ENCODE measurements at regions not wholly inside any gene's neighbourhood (a gene's known extent, or its start where the extent isn't known, plus 50 kb on each side); places are given as distances from the start of the nearest gene placed in this dataset.

DNA sequence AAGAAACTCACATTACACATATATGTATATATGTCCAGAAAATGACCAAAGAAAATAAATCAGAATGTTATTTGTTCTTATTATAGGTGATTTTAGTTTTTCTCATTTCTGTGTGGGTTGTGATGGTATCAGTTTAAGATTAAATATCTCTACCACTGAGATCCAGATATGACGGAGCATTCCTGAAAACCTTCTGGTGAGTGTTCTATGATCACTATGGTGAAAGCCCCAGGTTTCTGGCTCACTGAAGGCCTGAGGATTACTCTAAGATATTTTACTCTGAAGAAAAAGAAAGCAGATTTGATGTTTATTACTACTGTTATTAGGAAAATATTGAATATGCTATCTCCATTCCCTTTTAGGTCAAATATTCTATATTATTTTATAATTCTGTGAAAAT is 62.8 kb upstream of the L3MBTL3 start:
- TF ChIP-seq EP300 (IDR thresholded peaks at IDR 0.05), result no peak
- TF ChIP-seq, protein P1, sequence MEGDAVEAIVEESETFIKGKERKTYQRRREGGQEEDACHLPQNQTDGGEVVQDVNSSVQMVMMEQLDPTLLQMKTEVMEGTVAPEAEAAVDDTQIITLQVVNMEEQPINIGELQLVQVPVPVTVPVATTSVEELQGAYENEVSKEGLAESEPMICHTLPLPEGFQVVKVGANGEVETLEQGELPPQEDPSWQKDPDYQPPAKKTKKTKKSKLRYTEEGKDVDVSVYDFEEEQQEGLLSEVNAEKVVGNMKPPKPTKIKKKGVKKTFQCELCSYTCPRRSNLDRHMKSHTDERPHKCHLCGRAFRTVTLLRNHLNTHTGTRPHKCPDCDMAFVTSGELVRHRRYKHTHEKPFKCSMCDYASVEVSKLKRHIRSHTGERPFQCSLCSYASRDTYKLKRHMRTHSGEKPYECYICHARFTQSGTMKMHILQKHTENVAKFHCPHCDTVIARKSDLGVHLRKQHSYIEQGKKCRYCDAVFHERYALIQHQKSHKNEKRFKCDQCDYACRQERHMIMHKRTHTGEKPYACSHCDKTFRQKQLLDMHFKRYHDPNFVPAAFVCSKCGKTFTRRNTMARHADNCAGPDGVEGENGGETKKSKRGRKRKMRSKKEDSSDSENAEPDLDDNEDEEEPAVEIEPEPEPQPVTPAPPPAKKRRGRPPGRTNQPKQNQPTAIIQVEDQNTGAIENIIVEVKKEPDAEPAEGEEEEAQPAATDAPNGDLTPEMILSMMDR (IDR thresholded peaks at IDR 0.05), result no peak
